ENCODE measurements at regions not wholly inside any gene's neighbourhood (a gene's known extent, or its start where the extent isn't known, plus 50 kb on each side); places are given as distances from the start of the nearest gene placed in this dataset.

- no peaks in the 10 kb centered on the region for H3K36me3 Mint-ChIP-seq
- peaks cover 9% of the 10 kb centered on the region for H3K4me1 Mint-ChIP-seq (ENCODE audit: low read depth)
- no peaks in the 10 kb centered on the region for H3K27me3 Mint-ChIP-seq
- DNase-seq = peak; percentile 5
- H3K27ac Mint-ChIP-seq = no peak overlapping the region
- intact Hi-C loops (cut with micrococcal nuclease) = no loop called here
- ChIA-PET CTCF (interaction anchor here (1.3 kb wide), 1 partner anchor 185 kb away, joined by 5 read pairs; no protein-coding TSS in a partner anchor), POLR2A (no interaction called here)
- no peaks in the 10 kb centered on the region for H3K9me3 Mint-ChIP-seq
- H3K4me3 Mint-ChIP-seq = no peak overlapping the region
These were observed 138.4 kb upstream of the IER5L start for GRCh38 chr9:129316281-129317030.

GRCh38 chr9:129313331-129313955, 135.4 kb upstream of the IER5L start:
- CTCF ChIA-PET = interaction anchor here (0.6 kb wide), 1 partner anchor 848 kb away, joined by 5 read pairs; no protein-coding TSS in a partner anchor

GRCh38 chr9:129312251-129313122, 134.4 kb upstream of the IER5L start:
- Mint-ChIP-seq H3K4me1 (ENCODE audit: low read depth) (peaks cover under 1% of the 10 kb centered on the region), H3K27me3 (no peaks in the 10 kb centered on the region), H3K36me3 (no peaks in the 10 kb centered on the region), H3K4me3 (no peak overlapping the region), H3K9me3 (no peaks in the 10 kb centered on the region), H3K27ac (no peak overlapping the region)
- intact Hi-C loops (cut with micrococcal nuclease) = no loop called here
- ChIA-PET POLR2A (no interaction called here), CTCF (no interaction called here)
- peak; percentile 8 for DNase-seq

More at GRCh38 chr9:129313331-129313955, 135.4 kb upstream of the IER5L start:
- Mint-ChIP-seq H3K27me3 (no peaks in the 10 kb centered on the region), H3K36me3 (no peaks in the 10 kb centered on the region), H3K9me3 (no peaks in the 10 kb centered on the region), H3K4me1 (ENCODE audit: low read depth) (no peaks in the 10 kb centered on the region), H3K4me3 (no peak overlapping the region), H3K27ac (no peak overlapping the region)
- intact Hi-C loops (cut with micrococcal nuclease) = no loop called here
- POLR2A ChIA-PET = no interaction called here
- peak; percentile 4 for DNase-seq

GRCh38 chr9:129311643-129312042, 133.6 kb upstream of the IER5L start:
- Mint-ChIP-seq H3K4me1 (ENCODE audit: low read depth) (peaks cover 5% of the 10 kb centered on the region), H3K9me3 (no peaks in the 10 kb centered on the region), H3K27me3 (no peaks in the 10 kb centered on the region), H3K4me3 (no peak overlapping the region), H3K36me3 (no peaks in the 10 kb centered on the region), H3K27ac (no peak overlapping the region)
- intact Hi-C loops (cut with micrococcal nuclease) = no loop called here
- ChIA-PET CTCF (no interaction called here), POLR2A (no interaction called here)
- peak; percentile 6 for DNase-seq

GRCh38 chr9:129310666-129311350, 132.7 kb upstream of the IER5L start:
- Mint-ChIP-seq H3K27ac (no peak overlapping the region), H3K4me3 (no peak overlapping the region), H3K4me1 (ENCODE audit: low read depth) (peaks cover 5% of the 10 kb centered on the region), H3K36me3 (no peaks in the 10 kb centered on the region), H3K27me3 (no peaks in the 10 kb centered on the region), H3K9me3 (no peaks in the 10 kb centered on the region)
- intact Hi-C loops (cut with micrococcal nuclease) = no loop called here
- no peak for DNase-seq
- POLR2A ChIA-PET = no interaction called here
- CTCF ChIA-PET = no interaction called here

- Mint-ChIP-seq H3K27ac (no peak overlapping the region), H3K9me3 (no peaks in the 10 kb centered on the region), H3K36me3 (no peaks in the 10 kb centered on the region), H3K4me1 (ENCODE audit: low read depth) (peaks cover 5% of the 10 kb centered on the region), H3K4me3 (no peak overlapping the region), H3K27me3 (no peaks in the 10 kb centered on the region)
- POLR2A ChIA-PET = no interaction called here
- CTCF ChIA-PET = no interaction called here
- DNase-seq = peak; percentile 4
- intact Hi-C loops (cut with micrococcal nuclease) = no loop called here
These were observed 131.8 kb upstream of the IER5L start for GRCh38 chr9:129309906-129310305.

- H3K9me3 Mint-ChIP-seq = no peaks in the 10 kb centered on the region
- intact Hi-C loops (cut with micrococcal nuclease) = no loop called here
- POLR2A ChIA-PET = no interaction called here
- H3K4me3 Mint-ChIP-seq = no peak overlapping the region
- H3K4me1 Mint-ChIP-seq (ENCODE audit: low read depth) = peaks cover 5% of the 10 kb centered on the region
- no peaks in the 10 kb centered on the region for H3K27me3 Mint-ChIP-seq
- H3K36me3 Mint-ChIP-seq = no peaks in the 10 kb centered on the region
- CTCF ChIA-PET = interaction anchor here (1.0 to 1.2 kb wide), 2 partner anchors 16 to 166 kb away, joined by 3 read pairs; no protein-coding TSS in a partner anchor
- no peak overlapping the region for H3K27ac Mint-ChIP-seq
- no peak for DNase-seq
These were observed 131.0 kb upstream of the IER5L start for GRCh38 chr9:129309041-129309430.

- ChIA-PET CTCF (interaction anchor here (0.7 to 1.1 kb wide), 4 partner anchors 10 to 318 kb away, joined by 3 read pairs; no protein-coding TSS in a partner anchor), POLR2A (no interaction called here)
- intact Hi-C loops (cut with micrococcal nuclease) = no loop called here
- Mint-ChIP-seq H3K27ac (no peak overlapping the region), H3K9me3 (no peaks in the 10 kb centered on the region), H3K27me3 (peaks cover under 1% of the 10 kb centered on the region), H3K36me3 (no peaks in the 10 kb centered on the region), H3K4me1 (ENCODE audit: low read depth) (peaks cover 5% of the 10 kb centered on the region), H3K4me3 (no peak overlapping the region)
- no peak for DNase-seq
These were observed 129.3 kb upstream of the IER5L start for GRCh38 chr9:129307227-129307970.

GRCh38 chr9:129306318-129306973, 128.4 kb upstream of the IER5L start:
- no peak overlapping the region for H3K4me3 Mint-ChIP-seq
- no peaks in the 10 kb centered on the region for H3K9me3 Mint-ChIP-seq
- H3K27ac Mint-ChIP-seq = no peak overlapping the region
- ChIA-PET POLR2A (no interaction called here), CTCF (interaction anchor here (1.1 kb wide), 1 partner anchor 319 kb away, joined by 3 read pairs; no protein-coding TSS in a partner anchor)
- H3K4me1 Mint-ChIP-seq (ENCODE audit: low read depth) = peaks cover 5% of the 10 kb centered on the region
- DNase-seq = no peak
- H3K36me3 Mint-ChIP-seq = no peaks in the 10 kb centered on the region
- intact Hi-C loops (cut with micrococcal nuclease) = no loop called here
- peaks cover 2% of the 10 kb centered on the region for H3K27me3 Mint-ChIP-seq

GRCh38 chr9:129305246-129305645, 127.2 kb upstream of the IER5L start:
- CTCF ChIA-PET = interaction anchor here (1.1 kb wide), 1 partner anchor 179 kb away, joined by 3 read pairs; no protein-coding TSS in a partner anchor
- Mint-ChIP-seq H3K9me3 (no peaks in the 10 kb centered on the region), H3K4me1 (ENCODE audit: low read depth) (peaks cover 5% of the 10 kb centered on the region), H3K27me3 (peaks cover 6% of the 10 kb centered on the region), H3K27ac (no peak overlapping the region), H3K4me3 (no peak overlapping the region), H3K36me3 (no peaks in the 10 kb centered on the region)
- POLR2A ChIA-PET = no interaction called here
- DNase-seq = no peak
- intact Hi-C loops (cut with micrococcal nuclease) = no loop called here

GRCh38 chr9:129301941-129302340, 123.9 kb upstream of the IER5L start:
- intact Hi-C loops (cut with micrococcal nuclease) = no loop called here
- POLR2A ChIA-PET = no interaction called here

More at GRCh38 chr9:129301941-129302340, 123.9 kb upstream of the IER5L start:
- H3K4me1 Mint-ChIP-seq (ENCODE audit: low read depth) = no peaks in the 10 kb centered on the region
- CTCF ChIA-PET = no interaction called here
- H3K4me3 Mint-ChIP-seq = no peak overlapping the region
- no peak for DNase-seq
- no peak overlapping the region for H3K27ac Mint-ChIP-seq
- H3K27me3 Mint-ChIP-seq = peaks cover 11% of the 10 kb centered on the region
- no peaks in the 10 kb centered on the region for H3K9me3 Mint-ChIP-seq
- H3K36me3 Mint-ChIP-seq = no peaks in the 10 kb centered on the region
